Keratinocyte (primary cell): ENCODE measurements at regions not wholly inside any gene's neighbourhood (a gene's known extent, or its start where the extent isn't known, plus 50 kb on each side); places are given as distances from the start of the nearest gene placed in this dataset.

ENCODE experiments used
- EZH2 ChIP-seq: IDR thresholded peaks from one replicate; pipeline ENCODE4 v1.6.1; 2012; ENCODE audit warnings: inconsistent platforms, mild to moderate bottlenecking, low read length, moderate library complexity
- TF ChIP-seq, protein P1 (sequence below), 3 experiments: IDR thresholded peaks in 1 of 3; conservative IDR thresholded peaks in 1 of 3; optimal IDR thresholded peaks in 1 of 3; 2 replicates in 2 of 3; 3 replicates in 1 of 3; pipeline versions ENCODE3 to v1.5.1; 2011; ENCODE audit warnings: low read length in 3 of 3, mild to moderate bottlenecking in 3 of 3, moderate library complexity in 2 of 3, control low read depth in 1 of 3, inconsistent platforms in 1 of 3; ENCODE audit not compliant: insufficient read depth in 2 of 3; ENCODE audit errors: extremely low read depth in 1 of 3

DNA sequence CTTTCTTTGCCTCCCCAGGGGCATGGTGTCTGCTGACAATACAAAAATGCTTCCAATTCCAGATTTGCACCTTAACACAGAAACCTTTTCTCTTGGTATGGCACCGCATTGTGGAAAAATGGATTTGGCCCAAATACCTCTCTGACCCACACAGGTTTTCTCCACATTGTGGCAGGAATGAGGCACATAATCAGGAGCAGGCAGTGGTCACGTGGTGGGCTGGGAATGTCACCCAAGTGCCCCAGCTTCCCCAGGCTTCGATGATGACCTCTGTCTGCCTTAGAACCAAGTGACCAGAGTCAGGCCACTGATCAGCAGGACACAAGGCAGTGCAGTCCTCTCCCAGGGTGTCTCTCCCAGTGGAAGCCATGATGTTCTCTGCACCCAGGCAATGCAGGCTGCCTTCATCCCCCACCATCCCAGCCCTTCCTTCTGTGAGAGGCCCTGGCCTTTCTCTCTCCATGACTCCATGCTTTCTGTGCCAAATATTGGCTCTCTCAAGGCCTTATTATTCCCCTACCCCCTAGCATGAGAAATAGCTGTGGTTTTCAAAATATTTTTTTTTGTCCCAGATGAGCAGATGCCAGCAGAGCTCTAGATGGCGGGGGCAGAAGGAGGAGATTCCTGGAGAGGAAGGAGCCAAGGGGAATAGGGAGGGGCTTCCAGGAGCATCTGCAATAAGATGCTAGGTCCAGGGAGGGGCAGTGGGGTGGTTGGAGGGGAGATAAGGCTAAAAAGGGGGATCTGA lies 198.9 kb downstream of the ACKR3 start:
- TF ChIP-seq EZH2, result no peak
- TF ChIP-seq, protein P1, sequence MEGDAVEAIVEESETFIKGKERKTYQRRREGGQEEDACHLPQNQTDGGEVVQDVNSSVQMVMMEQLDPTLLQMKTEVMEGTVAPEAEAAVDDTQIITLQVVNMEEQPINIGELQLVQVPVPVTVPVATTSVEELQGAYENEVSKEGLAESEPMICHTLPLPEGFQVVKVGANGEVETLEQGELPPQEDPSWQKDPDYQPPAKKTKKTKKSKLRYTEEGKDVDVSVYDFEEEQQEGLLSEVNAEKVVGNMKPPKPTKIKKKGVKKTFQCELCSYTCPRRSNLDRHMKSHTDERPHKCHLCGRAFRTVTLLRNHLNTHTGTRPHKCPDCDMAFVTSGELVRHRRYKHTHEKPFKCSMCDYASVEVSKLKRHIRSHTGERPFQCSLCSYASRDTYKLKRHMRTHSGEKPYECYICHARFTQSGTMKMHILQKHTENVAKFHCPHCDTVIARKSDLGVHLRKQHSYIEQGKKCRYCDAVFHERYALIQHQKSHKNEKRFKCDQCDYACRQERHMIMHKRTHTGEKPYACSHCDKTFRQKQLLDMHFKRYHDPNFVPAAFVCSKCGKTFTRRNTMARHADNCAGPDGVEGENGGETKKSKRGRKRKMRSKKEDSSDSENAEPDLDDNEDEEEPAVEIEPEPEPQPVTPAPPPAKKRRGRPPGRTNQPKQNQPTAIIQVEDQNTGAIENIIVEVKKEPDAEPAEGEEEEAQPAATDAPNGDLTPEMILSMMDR (optimal IDR thresholded peaks at IDR 0.05 in 1 of 3, IDR thresholded peaks at IDR 0.05 in 1 of 3, conservative IDR thresholded peaks at IDR 0.05 in 1 of 3; ENCODE audit: extremely low read depth in 1 of 3, insufficient read depth in 2 of 3, low read length in 3 of 3), result no peak
